Progenitor cell of endocrine pancreas (in vitro differentiated cells): ENCODE measurements at regions not wholly inside any gene's neighbourhood (a gene's known extent, or its start where the extent isn't known, plus 50 kb on each side); places are given as distances from the start of the nearest gene placed in this dataset.

ENCODE experiments used
- DNase-seq: peaks from one replicate; pipeline ENCODE4 v3.0.0; 2021; ENCODE audit warnings: low spot score; ENCODE audit not compliant: unreplicated experiment
- H3K27ac Mint-ChIP-seq: 2 replicates; pipeline ENCODE4 v1.8.0; 2021; ENCODE audit warnings: mild to moderate bottlenecking, moderate library complexity, mixed read lengths
- H3K27me3 Mint-ChIP-seq: 2 replicates; pipeline ENCODE4 v1.8.0; 2021; ENCODE audit warnings: mixed read lengths
- H3K36me3 Mint-ChIP-seq: 2 replicates; pipeline ENCODE4 v1.8.0; 2022; ENCODE audit warnings: mixed read lengths; ENCODE audit not compliant: insufficient read depth
- H3K4me1 Mint-ChIP-seq: 2 replicates; pipeline ENCODE4 v1.8.0; 2021; ENCODE audit warnings: low read depth, mixed read lengths
- H3K4me3 Mint-ChIP-seq: 2 replicates; pipeline ENCODE4 v1.8.0; 2021; ENCODE audit warnings: low read depth, mild to moderate bottlenecking, moderate library complexity, mixed read lengths
- H3K9me3 Mint-ChIP-seq: 2 replicates; pipeline ENCODE4 v1.8.0; 2021; ENCODE audit warnings: low read depth, mixed read lengths
- CTCF ChIP-seq: fragments of 200-600 bp; sonication (generic); IDR thresholded peaks from one replicate; pipeline ENCODE4 v1.5.0; 2021; ENCODE audit warnings: antibody characterized with exemption, mild to moderate bottlenecking; ENCODE audit not compliant: unreplicated experiment

- no peak overlapping the region for H3K4me3 Mint-ChIP-seq
- no peaks in the 10 kb centered on the region for H3K4me1 Mint-ChIP-seq
- H3K9me3 Mint-ChIP-seq = no peaks in the 10 kb centered on the region
- DNase-seq = no peak
- no peaks in the 10 kb centered on the region for H3K36me3 Mint-ChIP-seq
- no peak overlapping the region for H3K27ac Mint-ChIP-seq
- H3K27me3 Mint-ChIP-seq = peaks cover 7% of the 10 kb centered on the region
- no peak for TF ChIP-seq CTCF
These were observed 374.6 kb downstream of the INSC start for GRCh38 chr11:15489281-15489680.

- DNase-seq = no peak
- Mint-ChIP-seq H3K27me3 (peaks cover 7% of the 10 kb centered on the region), H3K27ac (no peak overlapping the region), H3K4me1 (peaks cover 3% of the 10 kb centered on the region), H3K9me3 (no peaks in the 10 kb centered on the region), H3K36me3 (no peaks in the 10 kb centered on the region), H3K4me3 (no peak overlapping the region)
- TF ChIP-seq CTCF = no peak
These were observed 375.8 kb downstream of the INSC start for GRCh38 chr11:15490535-15490934.

- Mint-ChIP-seq H3K27me3 (peaks cover 7% of the 10 kb centered on the region), H3K36me3 (no peaks in the 10 kb centered on the region)
- DNase-seq = no peak
These were observed 378.3 kb downstream of the INSC start for GRCh38 chr11:15493066-15493465.

GRCh38 chr11:15493921-15494620, 379.3 kb downstream of the INSC start:
- TF ChIP-seq CTCF = no peak
- H3K27ac Mint-ChIP-seq = no peak overlapping the region
- DNase-seq = no peak
- peaks cover 7% of the 10 kb centered on the region for H3K4me1 Mint-ChIP-seq
- peaks cover 8% of the 10 kb centered on the region for H3K27me3 Mint-ChIP-seq
- H3K4me3 Mint-ChIP-seq = no peak overlapping the region
- no peaks in the 10 kb centered on the region for H3K36me3 Mint-ChIP-seq
- no peaks in the 10 kb centered on the region for H3K9me3 Mint-ChIP-seq

More at GRCh38 chr11:15493066-15493465, 378.3 kb downstream of the INSC start:
- Mint-ChIP-seq H3K9me3 (no peaks in the 10 kb centered on the region), H3K4me1 (peaks cover 7% of the 10 kb centered on the region), H3K4me3 (no peak overlapping the region), H3K27ac (no peak overlapping the region)
- TF ChIP-seq CTCF = no peak

- peak overlapping the region; percentile 29 for H3K27ac Mint-ChIP-seq
- no peak for TF ChIP-seq CTCF
- no peaks in the 10 kb centered on the region for H3K36me3 Mint-ChIP-seq
- no peaks in the 10 kb centered on the region for H3K9me3 Mint-ChIP-seq
- H3K4me1 Mint-ChIP-seq = peaks cover 7% of the 10 kb centered on the region
- no peak overlapping the region for H3K4me3 Mint-ChIP-seq
- DNase-seq = no peak
- H3K27me3 Mint-ChIP-seq = peaks cover 12% of the 10 kb centered on the region
These were observed 380.0 kb downstream of the INSC start for GRCh38 chr11:15494740-15495139.
